IPS-NIHi7 (cell line): ENCODE measurements at regions not wholly inside any gene's neighbourhood (a gene's known extent, or its start where the extent isn't known, plus 50 kb on each side); places are given as distances from the start of the nearest gene placed in this dataset.

Experiments
- DNase-seq: peaks from one replicate; pipeline ENCODE4 v3.0.0; 2012; ENCODE audit warnings: mixed read lengths; ENCODE audit errors: extremely low spot score

GRCh38 chr1:81392526-81393226, 408.1 kb upstream of the ADGRL2 start:
- no peak for DNase-seq

GRCh38 chr1:81391125-81391828, 409.5 kb upstream of the ADGRL2 start:
- no peak for DNase-seq

- DNase-seq = no peak
These were observed 412.3 kb upstream of the ADGRL2 start for GRCh38 chr1:81388435-81388834.

- no peak for DNase-seq
These were observed 413.3 kb upstream of the ADGRL2 start for GRCh38 chr1:81387446-81387845.

GRCh38 chr1:81382561-81382960, 418.2 kb upstream of the ADGRL2 start:
- no peak for DNase-seq

- DNase-seq = no peak
These were observed 418.9 kb upstream of the ADGRL2 start for GRCh38 chr1:81381881-81382280.

- DNase-seq = no peak
These were observed 420.3 kb upstream of the ADGRL2 start for GRCh38 chr1:81380436-81380835.

GRCh38 chr1:81379430-81379829, 421.3 kb upstream of the ADGRL2 start:
- DNase-seq = no peak

GRCh38 chr1:81377406-81377805, 423.3 kb upstream of the ADGRL2 start:
- DNase-seq = peak; percentile 60

- no peak for DNase-seq
These were observed 424.7 kb upstream of the ADGRL2 start for GRCh38 chr1:81375884-81376548.

GRCh38 chr1:81374481-81374880, 426.3 kb upstream of the ADGRL2 start:
- no peak for DNase-seq

- no peak for DNase-seq
These were observed 428.9 kb upstream of the ADGRL2 start for GRCh38 chr1:81371864-81372263.

GRCh38 chr1:81369833-81370232, 430.9 kb upstream of the ADGRL2 start:
- no peak for DNase-seq

- no peak for DNase-seq
These were observed 434.6 kb upstream of the ADGRL2 start for GRCh38 chr1:81366173-81366572.

GRCh38 chr1:81364088-81364487, 436.6 kb upstream of the ADGRL2 start:
- DNase-seq = no peak

GRCh38 chr1:81358151-81358550, 442.6 kb upstream of the ADGRL2 start:
- no peak for DNase-seq

- no peak for DNase-seq
These were observed 448.9 kb upstream of the ADGRL2 start for GRCh38 chr1:81351864-81352263.

- DNase-seq = peak; percentile 22
These were observed 451.4 kb upstream of the ADGRL2 start for GRCh38 chr1:81349194-81349965.

GRCh38 chr1:81345110-81345509, 455.6 kb upstream of the ADGRL2 start:
- DNase-seq = no peak

GRCh38 chr1:81340239-81340638, 460.5 kb upstream of the ADGRL2 start:
- no peak for DNase-seq

- DNase-seq = no peak
These were observed 463.5 kb upstream of the ADGRL2 start for GRCh38 chr1:81337226-81337625.

- DNase-seq = no peak
These were observed 464.9 kb upstream of the ADGRL2 start for GRCh38 chr1:81335876-81336275.
